ENCODE measurements at regions not wholly inside any gene's neighbourhood (a gene's known extent, or its start where the extent isn't known, plus 50 kb on each side); places are given as distances from the start of the nearest gene placed in this dataset.

DNA sequence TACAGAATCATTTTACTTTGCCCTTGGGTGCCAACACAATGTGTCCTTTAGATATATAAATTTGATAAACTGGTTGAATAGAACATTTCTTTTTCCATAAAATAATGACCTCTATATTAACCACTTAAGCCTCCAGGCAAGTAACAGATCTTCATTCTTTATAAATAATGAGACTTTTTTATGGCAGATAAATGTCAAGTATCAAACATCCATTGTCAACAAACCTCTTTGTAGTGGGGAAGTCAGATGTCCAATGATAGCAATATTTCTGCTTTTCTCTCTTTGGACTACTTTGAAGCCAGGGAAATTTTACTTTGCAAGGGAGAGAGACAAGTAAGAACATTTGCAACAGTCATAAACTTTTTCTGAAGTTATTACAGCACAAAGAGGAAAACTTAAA lies 841.2 kb downstream of the CDH8 start:
- intact Hi-C loops (cut with DNase I; ENCODE audit: low total_unique reads): no loop called here
- Histone ChIP-seq H3K9me3 (no peaks in the 10 kb centered on the region), H3K4me3 (no peak overlapping the region), H3K36me3 (no peaks in the 10 kb centered on the region), H3K27me3 (no peaks in the 10 kb centered on the region), H3K27ac (no peak overlapping the region), H3K4me1 (no peaks in the 10 kb centered on the region)
- in situ Hi-C loops (cut with MboI; ENCODE audit: low sequenced_read_pairs in 4 of 4): no loop called here
- DNase-seq: no peak
- ATAC-seq: no peak
- TF ChIP-seq, protein P1, sequence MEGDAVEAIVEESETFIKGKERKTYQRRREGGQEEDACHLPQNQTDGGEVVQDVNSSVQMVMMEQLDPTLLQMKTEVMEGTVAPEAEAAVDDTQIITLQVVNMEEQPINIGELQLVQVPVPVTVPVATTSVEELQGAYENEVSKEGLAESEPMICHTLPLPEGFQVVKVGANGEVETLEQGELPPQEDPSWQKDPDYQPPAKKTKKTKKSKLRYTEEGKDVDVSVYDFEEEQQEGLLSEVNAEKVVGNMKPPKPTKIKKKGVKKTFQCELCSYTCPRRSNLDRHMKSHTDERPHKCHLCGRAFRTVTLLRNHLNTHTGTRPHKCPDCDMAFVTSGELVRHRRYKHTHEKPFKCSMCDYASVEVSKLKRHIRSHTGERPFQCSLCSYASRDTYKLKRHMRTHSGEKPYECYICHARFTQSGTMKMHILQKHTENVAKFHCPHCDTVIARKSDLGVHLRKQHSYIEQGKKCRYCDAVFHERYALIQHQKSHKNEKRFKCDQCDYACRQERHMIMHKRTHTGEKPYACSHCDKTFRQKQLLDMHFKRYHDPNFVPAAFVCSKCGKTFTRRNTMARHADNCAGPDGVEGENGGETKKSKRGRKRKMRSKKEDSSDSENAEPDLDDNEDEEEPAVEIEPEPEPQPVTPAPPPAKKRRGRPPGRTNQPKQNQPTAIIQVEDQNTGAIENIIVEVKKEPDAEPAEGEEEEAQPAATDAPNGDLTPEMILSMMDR (IDR thresholded peaks at IDR 0.05 in 4 of 5, conservative IDR thresholded peaks at IDR 0.05 in 1 of 5): no peak
- TF ChIP-seq POLR2A (IDR thresholded peaks at IDR 0.05): no peak

DNA sequence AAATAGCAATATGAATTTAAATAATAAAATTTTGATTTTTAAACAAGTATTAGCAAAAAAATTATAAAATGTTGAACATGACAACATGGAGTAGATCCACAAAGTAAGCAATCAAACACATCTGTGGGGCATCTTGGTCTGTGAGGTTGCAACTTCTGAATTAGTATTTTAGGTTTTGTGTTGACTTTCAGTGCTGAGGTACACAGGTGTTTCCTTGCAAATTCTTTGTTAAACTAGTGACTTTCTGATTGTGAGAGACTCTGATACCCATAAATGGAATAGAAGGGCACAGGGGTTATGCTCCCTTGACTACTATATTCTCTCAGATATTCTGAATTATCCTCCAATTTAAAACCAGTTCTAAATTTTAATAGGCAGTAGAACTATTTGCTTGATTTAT lies 841.7 kb downstream of the CDH8 start:
- no peaks in the 10 kb centered on the region for H3K27me3 ChIP-seq
- no peak for ATAC-seq

DNA sequence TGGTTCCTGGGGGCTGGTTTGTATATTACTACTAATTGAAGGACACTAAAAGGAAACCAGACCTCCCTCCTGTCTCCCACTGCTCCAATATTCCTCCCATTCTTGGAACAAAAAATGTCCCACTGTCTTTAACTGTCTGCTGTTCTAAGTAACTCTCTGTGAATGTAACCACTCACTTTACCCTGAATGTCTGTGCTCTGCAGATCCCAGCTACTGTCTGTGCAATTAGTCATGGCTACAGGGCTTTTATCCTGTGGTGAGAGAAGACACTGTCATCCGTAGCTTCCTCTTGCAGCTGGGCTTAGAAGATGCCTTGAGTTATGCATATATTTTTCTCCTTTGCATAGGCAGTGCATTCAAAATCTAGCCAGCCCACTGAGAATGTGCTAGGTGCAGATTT lies 853.8 kb downstream of the CDH8 start:
- no peaks in the 10 kb centered on the region for H3K4me1 ChIP-seq
- H3K9me3 ChIP-seq: no peaks in the 10 kb centered on the region
- ATAC-seq: no peak
- intact Hi-C loops (cut with DNase I; ENCODE audit: low total_unique reads): no loop called here
- no peak overlapping the region for H3K4me3 ChIP-seq
- H3K36me3 ChIP-seq: no peaks in the 10 kb centered on the region
- H3K27ac ChIP-seq: no peak overlapping the region
- H3K27me3 ChIP-seq: no peaks in the 10 kb centered on the region
- no peak for TF ChIP-seq POLR2A (IDR thresholded peaks at IDR 0.05)
- TF ChIP-seq, protein P1 (IDR thresholded peaks at IDR 0.05 in 4 of 5, conservative IDR thresholded peaks at IDR 0.05 in 1 of 5): no peak
- no peak for DNase-seq
- in situ Hi-C loops (cut with MboI; ENCODE audit: low sequenced_read_pairs in 4 of 4): no loop called here

More for the DNA sequence above, 841.7 kb downstream of the CDH8 start:
- no peak overlapping the region for H3K4me3 ChIP-seq
- DNase-seq: no peak
- intact Hi-C loops (cut with DNase I; ENCODE audit: low total_unique reads) (no loop called here), in situ Hi-C loops (cut with MboI; ENCODE audit: low sequenced_read_pairs in 4 of 4) (no loop called here)
- H3K27ac ChIP-seq: no peak overlapping the region
- TF ChIP-seq, protein P1 (IDR thresholded peaks at IDR 0.05 in 4 of 5, conservative IDR thresholded peaks at IDR 0.05 in 1 of 5): no peak
- no peak for TF ChIP-seq POLR2A (IDR thresholded peaks at IDR 0.05)
- H3K4me1 ChIP-seq: no peaks in the 10 kb centered on the region
- no peaks in the 10 kb centered on the region for H3K36me3 ChIP-seq
- no peaks in the 10 kb centered on the region for H3K9me3 ChIP-seq

DNA sequence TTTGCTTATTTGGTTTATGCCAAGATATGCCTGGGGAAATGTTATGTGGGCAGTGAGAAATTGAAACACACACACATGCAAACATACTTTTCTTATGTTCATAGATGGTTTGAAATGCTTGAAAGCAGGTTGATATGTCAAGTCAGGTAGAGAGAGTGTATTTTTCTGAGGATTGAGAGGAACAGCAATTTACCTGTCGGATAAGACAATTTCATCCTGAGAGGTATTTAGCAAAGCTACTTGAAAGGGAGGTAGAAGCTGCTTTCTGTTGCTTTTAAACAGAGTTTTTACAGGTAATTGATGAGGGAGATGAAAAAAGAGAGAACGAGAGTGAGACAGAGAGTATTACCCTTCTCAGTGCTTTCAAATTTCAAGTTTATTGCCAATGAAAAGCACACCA lies 854.3 kb downstream of the CDH8 start:
- H3K36me3 ChIP-seq: no peaks in the 10 kb centered on the region
- no peaks in the 10 kb centered on the region for H3K4me1 ChIP-seq
- no peak for TF ChIP-seq POLR2A (IDR thresholded peaks at IDR 0.05)
- TF ChIP-seq, protein P1 (IDR thresholded peaks at IDR 0.05 in 4 of 5, conservative IDR thresholded peaks at IDR 0.05 in 1 of 5): no peak
- no peaks in the 10 kb centered on the region for H3K27me3 ChIP-seq
- H3K27ac ChIP-seq: no peak overlapping the region
- no peak overlapping the region for H3K4me3 ChIP-seq
- intact Hi-C loops (cut with DNase I; ENCODE audit: low total_unique reads): no loop called here
- ATAC-seq (no peak), DNase-seq (no peak)
- in situ Hi-C loops (cut with MboI; ENCODE audit: low sequenced_read_pairs in 4 of 4): no loop called here
- H3K9me3 ChIP-seq: no peaks in the 10 kb centered on the region

DNA sequence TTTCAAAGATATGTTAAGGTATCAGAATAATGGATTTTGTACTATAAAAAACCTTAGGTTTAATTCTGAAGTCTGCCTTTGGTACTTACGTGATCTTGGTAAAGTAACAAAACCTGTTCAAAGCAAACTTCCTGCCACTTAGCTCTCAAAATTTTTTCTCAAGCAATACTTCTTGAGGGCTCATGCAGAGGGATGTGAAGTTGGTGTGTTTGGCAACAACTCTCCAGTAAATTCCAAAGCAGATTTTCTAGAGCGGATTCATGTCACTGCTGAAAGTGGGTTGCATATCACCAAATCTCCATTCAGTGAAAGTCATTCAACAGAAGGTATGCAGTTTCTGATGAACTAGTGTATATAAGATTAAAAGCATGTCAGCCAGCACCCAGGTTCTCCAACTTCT lies 856.7 kb downstream of the CDH8 start:
- H3K4me1 ChIP-seq: no peaks in the 10 kb centered on the region
- H3K4me3 ChIP-seq: no peak overlapping the region
- no peaks in the 10 kb centered on the region for H3K36me3 ChIP-seq
- in situ Hi-C loops (cut with MboI; ENCODE audit: low sequenced_read_pairs in 4 of 4): no loop called here
- intact Hi-C loops (cut with DNase I; ENCODE audit: low total_unique reads): no loop called here
- no peaks in the 10 kb centered on the region for H3K27me3 ChIP-seq
- ATAC-seq: no peak
- no peak for DNase-seq
- H3K9me3 ChIP-seq: no peaks in the 10 kb centered on the region
- no peak overlapping the region for H3K27ac ChIP-seq
- TF ChIP-seq POLR2A (IDR thresholded peaks at IDR 0.05): no peak
- TF ChIP-seq, protein P1 (IDR thresholded peaks at IDR 0.05 in 4 of 5, conservative IDR thresholded peaks at IDR 0.05 in 1 of 5): no peak
